ENCODE measurements at regions not wholly inside any gene's neighbourhood (a gene's known extent, or its start where the extent isn't known, plus 50 kb on each side); places are given as distances from the start of the nearest gene placed in this dataset.

DNA sequence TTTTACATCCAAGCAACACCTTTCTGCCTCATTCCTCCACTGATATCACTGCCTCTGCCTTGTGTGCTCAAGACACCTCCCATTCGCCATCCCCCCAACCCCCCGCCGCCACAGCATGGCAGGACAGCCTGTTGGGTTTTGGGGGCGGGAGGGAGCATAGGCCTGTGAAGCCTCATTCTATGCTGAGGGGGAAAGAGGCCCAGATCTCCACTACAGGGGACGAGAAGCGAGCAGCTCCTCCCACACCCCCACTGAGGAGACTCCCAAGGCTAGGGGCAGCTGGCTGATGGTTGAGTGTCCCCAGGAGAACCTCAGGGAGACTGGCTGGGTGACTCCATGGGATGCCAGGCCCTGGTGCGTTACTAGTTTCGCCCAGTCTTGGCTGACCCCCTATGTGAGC, 214.3 kb upstream of the SIX2 start:
- no peak overlapping the region for H3K27ac Mint-ChIP-seq
- H3K9me3 Mint-ChIP-seq = no peaks in the 10 kb centered on the region
- H3K36me3 Mint-ChIP-seq (ENCODE audit: low read depth) = no peaks in the 10 kb centered on the region
- peaks cover 22% of the 10 kb centered on the region for H3K27me3 Mint-ChIP-seq (ENCODE audit: low read depth)
- no peak overlapping the region for H3K4me3 Mint-ChIP-seq (ENCODE audit: low read depth)
- DNase-seq (ENCODE audit: low spot score) = no peak
- H3K4me1 Mint-ChIP-seq (ENCODE audit: low read depth) = no peaks in the 10 kb centered on the region
- intact Hi-C loops (cut with micrococcal nuclease) = no loop called here

DNA sequence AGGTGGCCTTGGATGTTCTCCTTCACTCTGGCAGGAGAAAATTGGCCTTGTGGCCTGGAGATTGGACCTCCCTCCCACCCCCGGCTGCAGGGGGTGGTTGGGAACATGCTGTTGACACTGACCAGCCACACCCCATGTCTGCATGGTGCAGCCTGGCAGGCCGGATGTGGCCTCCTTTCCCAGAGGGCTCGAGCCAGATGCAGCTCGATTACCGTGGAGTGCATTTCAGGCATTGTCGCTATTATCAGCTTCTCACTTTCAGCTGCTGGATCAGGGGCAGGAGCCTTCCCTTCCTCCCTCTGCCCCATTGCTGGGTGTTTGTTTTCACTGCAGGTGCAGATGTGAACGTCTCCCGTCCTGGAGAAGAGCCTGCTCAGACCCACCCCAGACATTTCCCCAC, 211.0 kb upstream of the SIX2 start:
- no peak overlapping the region for H3K4me3 Mint-ChIP-seq (ENCODE audit: low read depth)
- H3K4me1 Mint-ChIP-seq (ENCODE audit: low read depth) = no peaks in the 10 kb centered on the region
- no peak overlapping the region for H3K27ac Mint-ChIP-seq
- no peaks in the 10 kb centered on the region for H3K9me3 Mint-ChIP-seq
- intact Hi-C loops (cut with micrococcal nuclease) = no loop called here
- H3K27me3 Mint-ChIP-seq (ENCODE audit: low read depth) = peaks cover 15% of the 10 kb centered on the region
- no peak for DNase-seq (ENCODE audit: low spot score)
- H3K36me3 Mint-ChIP-seq (ENCODE audit: low read depth) = no peaks in the 10 kb centered on the region

DNA sequence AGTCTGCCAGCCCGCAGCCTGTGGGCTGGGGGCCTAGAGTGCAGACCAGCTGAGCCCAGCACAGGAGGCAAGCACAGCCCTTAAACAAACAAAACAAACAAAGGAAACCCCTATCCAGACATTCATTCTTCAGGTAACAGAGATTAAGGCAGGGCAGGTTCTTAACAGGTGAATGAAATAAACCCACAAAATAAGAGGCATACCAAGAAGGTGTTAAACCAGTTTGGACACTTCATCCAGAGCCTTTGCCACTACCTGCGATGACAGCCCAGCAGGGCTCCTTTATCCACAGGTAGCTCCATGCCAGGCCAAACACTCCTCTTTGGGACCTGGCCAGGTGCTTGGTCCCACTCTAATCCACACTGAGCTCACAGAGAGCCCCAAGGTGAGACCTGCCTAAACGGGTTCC, 209.7 kb upstream of the SIX2 start:
- Mint-ChIP-seq H3K27me3 (ENCODE audit: low read depth) (peaks cover 7% of the 10 kb centered on the region), H3K4me1 (ENCODE audit: low read depth) (no peaks in the 10 kb centered on the region), H3K27ac (no peak overlapping the region), H3K9me3 (no peaks in the 10 kb centered on the region), H3K36me3 (ENCODE audit: low read depth) (no peaks in the 10 kb centered on the region), H3K4me3 (ENCODE audit: low read depth) (no peak overlapping the region)
- intact Hi-C loops (cut with micrococcal nuclease) = no loop called here
- no peak for DNase-seq (ENCODE audit: low spot score)

DNA sequence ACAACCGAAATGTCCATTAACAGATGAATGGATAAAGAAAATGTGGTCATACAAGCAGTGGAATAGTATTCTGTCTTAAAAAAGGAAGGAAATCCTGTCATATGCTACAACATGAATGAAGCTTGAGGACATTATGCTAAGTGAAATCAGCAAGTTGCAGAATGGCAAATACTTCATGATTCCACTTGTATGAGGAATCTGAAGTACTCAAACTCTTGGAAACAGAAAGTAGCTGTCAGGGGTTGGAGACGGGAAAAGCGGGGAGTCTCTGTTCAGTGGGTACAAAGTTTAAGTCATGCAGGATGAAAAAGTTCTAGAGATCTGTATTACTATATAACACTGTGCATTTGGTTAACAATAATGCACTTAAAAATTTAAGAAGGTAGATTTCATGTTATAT, 209.0 kb upstream of the SIX2 start:
- intact Hi-C loops (cut with micrococcal nuclease) = no loop called here
- Mint-ChIP-seq H3K4me1 (ENCODE audit: low read depth) (no peaks in the 10 kb centered on the region), H3K27me3 (ENCODE audit: low read depth) (peaks cover 5% of the 10 kb centered on the region)

DNA sequence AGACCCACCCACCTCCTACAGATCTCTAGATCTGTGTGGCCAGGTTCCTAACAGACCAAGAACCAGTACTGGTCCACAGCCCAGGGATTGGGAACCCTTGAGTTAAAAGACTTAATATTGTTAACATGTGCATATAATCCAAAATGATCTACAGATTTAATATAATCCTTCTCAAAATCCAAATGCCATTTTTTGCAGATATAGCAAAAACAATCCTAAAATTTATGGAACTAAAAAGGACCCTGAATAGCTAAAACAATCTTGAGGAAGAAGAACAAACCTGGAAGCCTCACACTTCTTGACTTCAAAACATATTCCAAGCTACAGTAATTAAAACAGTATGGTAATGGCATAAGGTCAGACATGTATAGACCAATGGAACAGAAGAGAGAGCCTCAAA, 206.9 kb upstream of the SIX2 start:
- no peaks in the 10 kb centered on the region for H3K36me3 Mint-ChIP-seq (ENCODE audit: low read depth)
- DNase-seq (ENCODE audit: low spot score) = no peak
- H3K4me3 Mint-ChIP-seq (ENCODE audit: low read depth) = no peak overlapping the region
- no peaks in the 10 kb centered on the region for H3K4me1 Mint-ChIP-seq (ENCODE audit: low read depth)
- H3K27me3 Mint-ChIP-seq (ENCODE audit: low read depth) = peaks cover 5% of the 10 kb centered on the region
- intact Hi-C loops (cut with micrococcal nuclease) = no loop called here
- H3K27ac Mint-ChIP-seq = no peak overlapping the region
- H3K9me3 Mint-ChIP-seq = no peaks in the 10 kb centered on the region

More for the DNA sequence above, 209.0 kb upstream of the SIX2 start:
- Mint-ChIP-seq H3K36me3 (ENCODE audit: low read depth) (no peaks in the 10 kb centered on the region), H3K27ac (no peak overlapping the region), H3K9me3 (no peaks in the 10 kb centered on the region), H3K4me3 (ENCODE audit: low read depth) (no peak overlapping the region)
- DNase-seq (ENCODE audit: low spot score) = no peak

DNA sequence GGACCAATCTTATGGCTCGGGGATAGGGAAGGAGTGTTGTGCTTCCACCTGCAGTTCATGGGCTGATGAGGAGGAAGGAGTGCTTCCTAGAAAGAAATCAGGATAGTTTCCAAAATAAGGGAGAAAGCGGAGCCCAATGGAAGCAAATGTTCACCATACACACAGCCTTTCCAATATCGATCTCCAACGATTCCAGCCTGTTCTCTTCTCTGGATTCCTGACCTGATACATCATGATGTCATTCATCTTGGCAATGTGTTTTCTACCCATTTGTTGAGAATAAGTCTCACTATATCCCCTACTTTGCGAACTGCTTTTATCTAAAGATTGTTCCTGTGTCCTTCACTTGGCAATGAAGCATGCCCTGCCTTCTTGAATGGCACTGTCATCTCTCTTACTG, 205.3 kb upstream of the SIX2 start:
- intact Hi-C loops (cut with micrococcal nuclease) = no loop called here

DNA sequence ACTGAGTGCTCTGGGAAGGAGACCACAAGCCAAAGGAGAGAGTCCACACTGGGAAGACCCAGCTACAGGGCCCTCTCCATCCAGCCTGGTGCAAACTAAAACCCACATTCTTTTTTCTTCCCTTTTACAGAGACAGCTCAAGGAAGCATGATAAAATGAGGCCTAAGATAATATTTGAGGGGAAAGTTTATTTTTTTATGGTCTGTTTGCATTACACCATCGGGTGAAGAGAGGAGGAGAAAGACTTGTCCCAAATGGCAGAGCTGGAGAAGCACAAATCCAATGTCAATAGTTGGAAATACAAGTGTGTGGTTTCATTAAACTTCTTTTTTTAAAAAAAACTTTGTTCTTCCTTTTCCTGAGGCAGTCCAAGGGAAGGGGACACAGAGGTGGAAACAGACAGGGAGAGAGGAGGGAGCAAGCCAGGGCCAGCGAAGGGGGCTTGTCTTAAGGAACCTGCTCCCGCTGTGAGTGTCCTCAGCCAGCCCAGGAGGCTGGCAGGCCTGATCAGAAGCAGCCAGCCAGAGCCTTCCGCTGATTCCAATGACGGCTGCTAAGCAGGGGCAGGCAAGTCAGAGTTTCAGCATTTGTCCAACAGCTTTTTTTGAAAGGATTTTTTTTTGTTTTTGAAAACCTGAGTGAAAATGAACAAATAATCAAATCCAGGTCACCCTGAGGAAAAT, 203.8 kb upstream of the SIX2 start:
- H3K4me3 Mint-ChIP-seq (ENCODE audit: low read depth) = no peak overlapping the region
- H3K4me1 Mint-ChIP-seq (ENCODE audit: low read depth) = no peaks in the 10 kb centered on the region
- intact Hi-C loops (cut with micrococcal nuclease) = no loop called here
- H3K9me3 Mint-ChIP-seq = no peaks in the 10 kb centered on the region
- H3K36me3 Mint-ChIP-seq (ENCODE audit: low read depth) = no peaks in the 10 kb centered on the region
- H3K27me3 Mint-ChIP-seq (ENCODE audit: low read depth) = peaks cover 10% of the 10 kb centered on the region
- DNase-seq (ENCODE audit: low spot score) = no peak
- H3K27ac Mint-ChIP-seq = no peak overlapping the region

More for the DNA sequence above, 205.3 kb upstream of the SIX2 start:
- Mint-ChIP-seq H3K4me3 (ENCODE audit: low read depth) (no peak overlapping the region), H3K4me1 (ENCODE audit: low read depth) (no peaks in the 10 kb centered on the region), H3K27ac (no peak overlapping the region), H3K27me3 (ENCODE audit: low read depth) (peaks cover 10% of the 10 kb centered on the region), H3K36me3 (ENCODE audit: low read depth) (no peaks in the 10 kb centered on the region), H3K9me3 (no peaks in the 10 kb centered on the region)
- no peak for DNase-seq (ENCODE audit: low spot score)

DNA sequence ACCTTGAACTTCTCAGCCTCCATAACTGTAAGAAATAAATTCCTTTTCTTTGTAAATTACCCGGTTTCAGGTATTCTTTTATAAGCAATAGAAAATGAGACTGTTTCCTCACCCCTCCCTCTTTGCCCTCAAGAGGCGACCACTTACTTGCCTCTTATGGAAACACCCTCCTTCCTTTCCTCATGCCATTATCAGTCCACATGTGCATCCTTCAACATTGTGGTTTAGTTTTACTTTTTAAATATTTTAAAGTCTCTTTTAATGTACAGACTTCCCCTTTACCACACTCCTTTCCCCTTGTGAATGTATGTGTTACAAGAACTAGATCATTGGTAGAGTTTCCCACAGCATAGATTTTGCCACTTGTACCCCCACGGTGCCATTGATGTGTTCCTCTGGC, 202.4 kb upstream of the SIX2 start:
- Mint-ChIP-seq H3K27ac (no peak overlapping the region), H3K36me3 (ENCODE audit: low read depth) (no peaks in the 10 kb centered on the region), H3K4me1 (ENCODE audit: low read depth) (no peaks in the 10 kb centered on the region), H3K4me3 (ENCODE audit: low read depth) (no peak overlapping the region), H3K27me3 (ENCODE audit: low read depth) (peaks cover 8% of the 10 kb centered on the region), H3K9me3 (no peaks in the 10 kb centered on the region)
- intact Hi-C loops (cut with micrococcal nuclease) = no loop called here
- no peak for DNase-seq (ENCODE audit: low spot score)

DNA sequence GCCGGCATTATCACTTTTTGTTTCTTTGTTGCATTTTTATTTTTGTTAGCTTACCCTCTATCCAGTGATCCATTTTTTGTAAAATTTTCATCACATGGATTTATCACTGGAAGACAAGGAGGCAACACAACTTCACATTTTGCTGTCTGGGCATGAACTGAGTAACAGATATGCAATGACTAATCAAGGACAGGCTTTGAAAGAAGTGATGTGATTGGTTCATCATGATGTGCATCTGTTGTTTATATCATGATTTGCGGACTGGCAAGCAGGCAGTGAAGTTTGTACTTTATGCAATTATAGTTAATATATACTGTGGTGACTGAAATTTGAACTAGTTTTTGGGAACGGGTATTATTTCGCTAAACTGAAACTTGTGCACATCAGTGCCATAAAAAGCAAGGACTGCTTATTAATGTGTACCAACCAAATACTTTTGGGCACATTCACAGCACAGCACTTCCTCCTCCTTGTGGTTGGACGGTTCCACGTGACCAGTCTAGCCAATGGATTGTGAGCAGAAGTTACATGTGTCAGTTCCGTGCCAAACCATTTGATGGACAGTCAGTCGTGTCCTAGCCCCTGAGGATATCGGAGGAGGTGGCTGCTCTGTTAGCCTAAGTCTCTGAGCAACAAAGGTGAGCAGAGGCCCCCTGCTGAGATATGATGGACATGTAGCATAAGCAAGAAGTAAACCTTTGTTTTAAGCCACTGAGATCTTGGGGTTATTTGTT, 201.4 kb upstream of the SIX2 start:
- peaks cover 5% of the 10 kb centered on the region for H3K27me3 Mint-ChIP-seq (ENCODE audit: low read depth)
- no peak overlapping the region for H3K4me3 Mint-ChIP-seq (ENCODE audit: low read depth)
- no peaks in the 10 kb centered on the region for H3K36me3 Mint-ChIP-seq (ENCODE audit: low read depth)
- no peak for DNase-seq (ENCODE audit: low spot score)
- no peak overlapping the region for H3K27ac Mint-ChIP-seq
- no peaks in the 10 kb centered on the region for H3K4me1 Mint-ChIP-seq (ENCODE audit: low read depth)
- intact Hi-C loops (cut with micrococcal nuclease) = no loop called here
- H3K9me3 Mint-ChIP-seq = no peaks in the 10 kb centered on the region

DNA sequence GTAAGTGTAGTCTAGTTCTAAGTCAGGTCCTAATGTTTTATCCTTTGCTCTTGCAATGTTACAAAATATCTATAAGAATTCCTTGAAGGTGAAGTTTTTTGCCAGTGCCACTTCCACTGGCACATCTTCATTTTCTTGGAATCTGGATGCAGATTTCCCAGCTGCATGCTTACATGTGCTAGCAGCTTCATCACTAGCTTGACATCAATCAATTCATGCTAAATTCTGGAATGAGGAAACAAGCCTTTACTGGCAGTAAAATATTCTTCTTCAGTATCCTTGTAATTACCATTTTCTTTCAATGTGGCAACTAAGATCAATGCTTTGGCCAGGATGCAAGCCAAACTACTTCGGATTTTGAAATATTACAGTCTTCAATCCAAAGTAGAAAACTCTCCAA, 200.6 kb upstream of the SIX2 start:
- Mint-ChIP-seq H3K9me3 (no peaks in the 10 kb centered on the region), H3K27ac (no peak overlapping the region), H3K4me1 (ENCODE audit: low read depth) (no peaks in the 10 kb centered on the region), H3K36me3 (ENCODE audit: low read depth) (no peaks in the 10 kb centered on the region), H3K27me3 (ENCODE audit: low read depth) (peaks cover 5% of the 10 kb centered on the region), H3K4me3 (ENCODE audit: low read depth) (no peak overlapping the region)
- DNase-seq (ENCODE audit: low spot score) = no peak
- intact Hi-C loops (cut with micrococcal nuclease) = no loop called here

DNA sequence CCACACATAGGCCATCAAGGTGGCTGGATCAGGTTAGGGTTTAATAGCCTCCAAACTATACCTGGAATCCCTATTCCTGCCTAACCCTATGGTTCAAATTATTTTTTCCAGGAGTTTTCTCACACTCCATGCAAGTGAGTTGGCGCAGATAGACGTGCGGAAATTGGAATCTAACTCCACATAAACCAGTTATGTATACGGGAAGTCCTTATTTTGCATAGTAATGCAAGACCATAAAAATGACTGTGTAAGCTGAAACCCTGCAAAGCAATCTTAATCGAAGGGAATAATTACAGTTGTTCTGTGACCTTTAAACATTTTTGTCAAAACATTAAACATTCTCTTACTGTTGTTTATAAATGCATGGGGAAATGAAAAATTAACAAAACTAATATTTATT, 200.1 kb upstream of the SIX2 start:
- intact Hi-C loops (cut with micrococcal nuclease) = no loop called here
- DNase-seq (ENCODE audit: low spot score) = no peak

DNA sequence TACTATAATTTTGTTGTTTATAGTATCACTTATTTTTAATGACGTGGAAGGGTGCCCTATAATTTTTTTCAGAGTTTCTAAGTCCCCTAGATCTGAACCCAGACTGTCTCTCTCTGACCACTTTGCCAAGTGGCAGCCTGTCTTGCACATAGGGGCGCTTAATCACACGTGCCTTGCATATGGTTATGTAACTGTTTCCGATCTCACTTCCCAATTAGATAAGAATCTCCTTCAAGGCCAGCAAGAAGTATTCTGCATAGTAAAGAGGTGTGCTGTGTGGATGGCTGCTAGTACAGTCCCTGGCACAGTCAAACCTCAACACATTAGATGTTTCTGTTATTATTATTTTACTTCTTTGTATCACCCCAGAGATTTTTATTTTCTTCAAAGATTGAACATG, 197.8 kb upstream of the SIX2 start:
- Mint-ChIP-seq H3K27me3 (ENCODE audit: low read depth) (peaks cover 16% of the 10 kb centered on the region), H3K4me1 (ENCODE audit: low read depth) (no peaks in the 10 kb centered on the region), H3K9me3 (no peaks in the 10 kb centered on the region), H3K27ac (no peak overlapping the region), H3K36me3 (ENCODE audit: low read depth) (no peaks in the 10 kb centered on the region), H3K4me3 (ENCODE audit: low read depth) (no peak overlapping the region)
- DNase-seq (ENCODE audit: low spot score) = no peak
- intact Hi-C loops (cut with micrococcal nuclease) = no loop called here

More for the DNA sequence above, 200.1 kb upstream of the SIX2 start:
- H3K4me1 Mint-ChIP-seq (ENCODE audit: low read depth) = no peaks in the 10 kb centered on the region
- H3K4me3 Mint-ChIP-seq (ENCODE audit: low read depth) = no peak overlapping the region
- H3K36me3 Mint-ChIP-seq (ENCODE audit: low read depth) = no peaks in the 10 kb centered on the region
- no peak overlapping the region for H3K27ac Mint-ChIP-seq
- no peaks in the 10 kb centered on the region for H3K9me3 Mint-ChIP-seq
- peaks cover 8% of the 10 kb centered on the region for H3K27me3 Mint-ChIP-seq (ENCODE audit: low read depth)

DNA sequence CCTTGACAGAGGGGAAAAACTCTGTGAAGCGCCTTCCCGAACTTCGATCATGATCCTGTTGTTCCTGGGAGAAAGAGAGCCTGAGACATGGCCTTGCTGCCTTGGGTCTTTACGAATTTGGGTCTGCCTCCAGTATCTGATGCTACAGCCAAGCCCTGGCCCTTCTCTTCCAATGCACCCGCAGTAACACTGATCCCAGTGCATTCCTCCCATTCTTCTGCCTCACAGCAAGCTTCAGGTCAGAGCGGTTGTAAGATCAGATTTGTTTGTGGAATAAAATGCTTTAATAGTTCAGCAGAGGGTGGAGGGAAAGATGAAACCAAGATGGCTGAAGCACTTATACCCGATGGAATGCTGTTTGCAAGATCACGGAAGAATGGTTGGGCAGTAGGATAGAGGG, 196.7 kb upstream of the SIX2 start:
- Mint-ChIP-seq H3K27me3 (ENCODE audit: low read depth) (peaks cover 21% of the 10 kb centered on the region), H3K27ac (no peak overlapping the region), H3K4me1 (ENCODE audit: low read depth) (no peaks in the 10 kb centered on the region), H3K36me3 (ENCODE audit: low read depth) (no peaks in the 10 kb centered on the region), H3K4me3 (ENCODE audit: low read depth) (no peak overlapping the region), H3K9me3 (no peaks in the 10 kb centered on the region)
- no peak for DNase-seq (ENCODE audit: low spot score)
- intact Hi-C loops (cut with micrococcal nuclease) = no loop called here

All from activated T-helper 2 cell treated with anti-CD3 and anti-CD28 coated beads, Interferon-gamma antibody, Interleukin-2, Interleukin-4, amounts not matched to agents 10 μg/mL and 5 μg/mL and 100 μg/mL, durations not matched to agents 14 hours and 24 hours and 36 hours (primary cell).